Peyer's patch (tissue), 4 donors: ENCODE measurements at regions not wholly inside any gene's neighbourhood (a gene's known extent, or its start where the extent isn't known, plus 50 kb on each side); places are given as distances from the start of the nearest gene placed in this dataset.

Source experiments
- CTCF ChIP-seq, 6 experiments: fragments of 450-650 bp in 4 of 6; fragments of 200-600 bp in 2 of 6; sonication (generic) in 1 of 6; IDR thresholded peaks; one replicate each; pipeline ENCODE4 v1.5.1; 2017 to 2019; ENCODE audit warnings: antibody characterized with exemption in 6 of 6, mild to moderate bottlenecking in 3 of 6, moderate library complexity in 1 of 6
- POLR2A ChIP-seq, 2 donors: fragments of 450-650 bp; IDR thresholded peaks; one replicate each; pipeline ENCODE4 v1.5.1; 2017; ENCODE audit warnings: antibody characterized with exemption in 2 of 2, mild to moderate bottlenecking in 2 of 2, moderate library complexity in 2 of 2

GRCh38 chr15:95758851-95759250 lies 571.6 kb upstream of the NR2F2 start:
- TF ChIP-seq CTCF (IDR thresholded peaks at IDR 0.05), result no peak
- no peak for TF ChIP-seq POLR2A (IDR thresholded peaks at IDR 0.05)
